ENCODE measurements at regions not wholly inside any gene's neighbourhood (a gene's known extent, or its start where the extent isn't known, plus 50 kb on each side); places are given as distances from the start of the nearest gene placed in this dataset.
A peak's percentile ranks its signal among the peaks of the same experiment; 100 is the strongest.

DNA sequence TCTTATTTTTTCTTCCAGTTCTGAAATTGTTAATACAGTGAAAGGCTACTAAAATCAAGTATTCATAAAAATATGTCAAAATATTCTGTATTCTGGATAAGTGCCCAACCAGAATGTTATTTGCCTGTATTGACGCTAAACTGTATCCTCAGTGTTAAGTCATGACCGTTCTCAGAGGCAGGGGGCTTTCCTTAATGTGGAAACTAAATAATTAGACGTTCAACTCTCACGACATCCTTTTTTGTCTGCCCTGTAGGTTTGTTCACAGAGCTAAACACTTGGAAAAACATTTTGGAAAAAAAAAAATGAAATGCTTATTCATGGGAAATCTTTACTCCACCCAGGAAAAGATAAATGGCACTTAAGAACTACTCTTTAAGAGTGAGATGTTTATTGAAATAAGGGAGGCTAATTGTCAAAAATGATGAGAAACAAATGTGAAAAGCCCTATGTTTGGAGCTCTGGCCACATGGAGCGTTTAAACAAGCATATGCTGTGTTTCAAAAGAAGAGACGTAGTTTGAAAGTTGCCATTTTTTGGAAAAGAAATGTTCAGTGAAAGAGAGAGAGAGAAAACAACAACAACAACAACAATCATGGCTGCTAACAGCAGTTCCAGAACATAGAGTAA lies 453.1 kb upstream of the MARCKS start:
- Histone ChIP-seq H3K4me3 (peak overlapping the region; percentile 26; the same call in 1 of the 2 replicates), H3K9ac (ENCODE audit: insufficient read length) (no peak overlapping the region), H3K36me3 (ENCODE audit: insufficient read depth, low read length) (no peaks in the 10 kb centered on the region), H3K9me3 (ENCODE audit: low read depth, low read length) (no peaks in the 10 kb centered on the region), H3K27ac (peak overlapping the region; percentile 12; the same call in 1 of the 2 replicates)
- no peak for TF ChIP-seq POLR2AphosphoS5 (IDR thresholded peaks at IDR 0.05; ENCODE audit: borderline replicate concordance, low read depth, low read length)
- TF ChIP-seq EZH2 (IDR thresholded peaks at IDR 0.05), result no peak
- peak; percentile 34 for DNase-seq (ENCODE audit: low read depth, low spot score)

DNA sequence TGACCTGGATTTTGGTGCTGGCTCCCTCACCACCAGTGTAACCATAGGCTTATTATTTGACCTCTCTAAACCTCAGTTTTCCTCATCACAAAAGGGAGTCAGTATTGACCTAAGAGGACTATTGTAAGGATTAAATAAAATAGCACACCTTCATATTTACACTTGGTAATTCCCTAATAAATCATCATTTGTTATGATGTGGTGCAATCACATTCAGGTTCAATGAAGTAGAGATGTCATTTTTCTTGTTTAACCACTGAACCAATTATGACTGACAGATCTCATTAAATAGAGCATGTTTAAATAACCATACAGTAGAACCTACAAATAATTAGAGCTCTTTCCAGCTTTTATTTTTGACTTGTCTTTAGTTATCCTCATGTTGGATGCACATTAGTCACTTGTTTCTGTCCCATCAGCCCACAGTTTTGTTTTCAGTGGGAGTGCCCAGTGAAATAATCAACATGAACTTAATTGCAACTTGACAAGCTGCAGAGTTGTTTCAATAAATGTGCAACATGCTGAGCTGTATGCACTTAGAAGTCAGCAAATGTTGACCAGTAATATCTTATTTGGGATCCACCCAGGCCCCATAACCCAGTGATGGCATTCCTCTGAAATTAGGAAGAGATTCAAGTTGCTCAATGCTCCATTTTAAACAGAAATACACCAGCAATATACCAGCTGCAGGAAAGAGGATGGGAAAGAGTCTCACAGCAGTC lies 451.7 kb upstream of the MARCKS start:
- TF ChIP-seq EZH2 (IDR thresholded peaks at IDR 0.05), result no peak
- no peak for TF ChIP-seq FOXP2 (optimal IDR thresholded peaks at IDR 0.05; ENCODE audit: control extremely low read depth, extremely low read length, insufficient read depth)
- no peak for TF ChIP-seq POLR2AphosphoS5 (IDR thresholded peaks at IDR 0.05; ENCODE audit: borderline replicate concordance, low read depth, low read length)
- DNase-seq (ENCODE audit: low read depth, low spot score), result no peak
- Histone ChIP-seq H3K36me3 (ENCODE audit: insufficient read depth, low read length) (no peaks in the 10 kb centered on the region), H3K9ac (ENCODE audit: insufficient read length) (no peak overlapping the region), H3K4me3 (no peak overlapping the region), H3K9me3 (ENCODE audit: low read depth, low read length) (no peaks in the 10 kb centered on the region), H3K27ac (no peak overlapping the region)

DNA sequence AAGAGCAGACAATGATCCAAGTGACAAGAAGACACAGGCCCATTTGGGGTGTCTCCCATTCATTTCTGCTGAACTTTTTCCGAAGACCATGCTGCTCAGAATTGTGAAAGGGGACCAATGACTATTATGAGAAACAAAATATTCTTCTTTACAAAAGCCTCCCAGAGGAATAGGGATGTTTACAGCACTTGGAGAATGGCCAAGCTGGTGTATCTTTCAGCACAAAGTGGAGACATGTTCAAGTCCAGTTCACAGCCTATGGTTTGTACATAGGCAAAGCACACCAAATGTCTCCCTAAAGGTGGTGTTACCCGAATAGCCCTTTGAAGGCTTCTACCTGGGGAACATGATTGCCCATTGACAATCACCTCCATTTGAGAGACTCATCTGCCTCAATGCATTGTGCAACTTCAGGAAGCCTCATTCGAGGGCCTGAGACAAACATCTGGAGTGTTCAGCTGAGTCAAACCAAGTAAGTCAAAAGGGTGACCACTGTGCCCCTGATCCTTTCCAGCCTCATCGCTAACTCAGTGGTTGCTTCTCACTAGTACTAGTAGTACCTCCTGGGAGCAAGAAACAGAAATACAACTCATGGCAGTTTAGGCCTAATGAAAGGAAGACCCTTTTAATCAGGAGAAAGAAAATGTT lies 451.0 kb upstream of the MARCKS start:
- H3K9ac ChIP-seq (ENCODE audit: insufficient read length), result no peak overlapping the region
- no peaks in the 10 kb centered on the region for H3K36me3 ChIP-seq (ENCODE audit: insufficient read depth, low read length)
- no peak overlapping the region for H3K27ac ChIP-seq
- H3K9me3 ChIP-seq (ENCODE audit: low read depth, low read length), result no peaks in the 10 kb centered on the region
- TF ChIP-seq POLR2AphosphoS5 (IDR thresholded peaks at IDR 0.05; ENCODE audit: borderline replicate concordance, low read depth, low read length), result no peak
- no peak for TF ChIP-seq FOXP2 (optimal IDR thresholded peaks at IDR 0.05; ENCODE audit: control extremely low read depth, extremely low read length, insufficient read depth)
- TF ChIP-seq EZH2 (IDR thresholded peaks at IDR 0.05), result no peak
- no peak for DNase-seq (ENCODE audit: low read depth, low spot score)
- H3K4me3 ChIP-seq, result no peak overlapping the region

DNA sequence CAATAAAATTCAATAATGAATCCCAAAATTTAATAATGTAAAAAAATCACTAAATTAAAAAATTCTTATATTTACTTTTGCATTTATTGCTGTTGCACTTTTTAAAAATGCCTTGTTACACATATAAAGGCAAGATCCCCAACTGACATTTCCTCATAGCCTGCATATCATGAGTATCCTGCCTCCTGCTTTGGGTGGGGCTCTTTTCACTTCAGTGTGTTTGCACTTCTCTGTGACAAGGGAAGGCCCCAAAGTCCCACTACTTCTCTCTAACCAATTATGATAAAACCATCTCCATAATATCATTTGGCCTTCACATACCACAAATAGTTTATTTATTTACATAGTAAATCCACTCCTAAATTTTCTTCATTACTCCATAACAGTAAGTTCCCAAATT lies 446.1 kb upstream of the MARCKS start:
- no peaks in the 10 kb centered on the region for H3K36me3 ChIP-seq (ENCODE audit: insufficient read depth, low read length)
- TF ChIP-seq EZH2 (IDR thresholded peaks at IDR 0.05) (no peak), POLR2AphosphoS5 (IDR thresholded peaks at IDR 0.05; ENCODE audit: borderline replicate concordance, low read depth, low read length) (no peak), FOXP2 (optimal IDR thresholded peaks at IDR 0.05; ENCODE audit: control extremely low read depth, extremely low read length, insufficient read depth) (no peak)
- DNase-seq (ENCODE audit: low read depth, low spot score), result no peak
- no peaks in the 10 kb centered on the region for H3K9me3 ChIP-seq (ENCODE audit: low read depth, low read length)
- H3K27ac ChIP-seq, result no peak overlapping the region
- no peak overlapping the region for H3K4me3 ChIP-seq
- H3K9ac ChIP-seq (ENCODE audit: insufficient read length), result no peak overlapping the region

DNA sequence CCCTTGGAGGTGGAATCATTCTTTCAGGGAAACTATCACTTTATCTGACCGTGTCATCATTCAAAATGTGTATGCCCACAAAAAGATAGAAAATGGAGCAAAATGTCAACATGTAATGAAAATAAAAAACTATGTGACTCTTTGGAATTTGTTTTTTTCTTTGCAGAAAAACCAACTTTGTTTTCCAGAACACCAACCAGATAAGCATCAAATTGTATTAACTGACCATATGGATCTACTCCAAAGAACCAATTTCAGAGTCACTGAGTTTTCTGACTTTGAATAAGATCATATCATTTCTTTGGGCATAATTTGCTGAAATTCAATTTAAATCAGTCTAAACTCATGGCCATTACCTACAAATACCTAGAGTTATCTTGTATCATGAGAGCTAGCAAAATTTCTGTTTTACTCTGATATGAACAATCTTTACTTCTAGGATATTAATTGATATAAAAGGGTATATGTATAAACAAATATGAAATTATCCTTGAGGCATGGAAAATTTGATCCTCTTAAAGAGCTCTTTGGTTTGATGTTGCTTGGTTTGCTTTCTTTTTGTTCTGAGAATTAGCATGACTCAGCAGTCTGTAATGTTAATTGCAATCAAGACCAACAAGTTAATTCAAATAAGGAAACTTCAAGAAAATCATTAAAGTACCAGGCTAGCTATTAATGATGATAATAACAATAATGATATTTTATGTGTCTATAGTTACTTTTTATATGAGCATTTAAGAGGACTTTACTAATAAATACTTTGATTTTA lies 444.4 kb upstream of the MARCKS start:
- Histone ChIP-seq H3K36me3 (ENCODE audit: insufficient read depth, low read length) (no peaks in the 10 kb centered on the region), H3K9me3 (ENCODE audit: low read depth, low read length) (no peaks in the 10 kb centered on the region), H3K9ac (ENCODE audit: insufficient read length) (no peak overlapping the region), H3K27ac (no peak overlapping the region), H3K4me3 (no peak overlapping the region)
- DNase-seq (ENCODE audit: low read depth, low spot score), result no peak
- no peak for TF ChIP-seq POLR2AphosphoS5 (IDR thresholded peaks at IDR 0.05; ENCODE audit: borderline replicate concordance, low read depth, low read length)
- no peak for TF ChIP-seq EZH2 (IDR thresholded peaks at IDR 0.05)
- no peak for TF ChIP-seq FOXP2 (optimal IDR thresholded peaks at IDR 0.05; ENCODE audit: control extremely low read depth, extremely low read length, insufficient read depth)

DNA sequence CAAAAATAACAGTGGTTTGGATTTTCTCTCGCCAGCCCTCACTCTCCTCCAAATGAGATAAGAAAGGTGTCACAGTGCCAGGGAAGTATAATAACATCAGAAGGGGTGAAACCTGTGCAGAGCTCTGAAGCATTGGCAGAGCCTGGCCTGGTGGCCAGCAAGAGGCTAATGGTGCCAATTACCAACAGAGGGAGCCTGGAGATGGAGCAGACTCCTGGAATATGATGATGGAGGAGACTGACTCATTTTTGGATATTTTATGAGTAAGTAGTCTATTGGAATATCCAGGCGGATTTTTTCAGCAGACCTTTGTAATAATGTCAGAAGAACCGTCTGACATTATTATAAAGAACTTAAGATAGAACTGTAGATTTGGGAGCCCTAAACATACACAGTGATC lies 442.6 kb upstream of the MARCKS start:
- H3K4me3 ChIP-seq, result no peak overlapping the region
- no peak overlapping the region for H3K27ac ChIP-seq
- no peak overlapping the region for H3K9ac ChIP-seq (ENCODE audit: insufficient read length)
- TF ChIP-seq EZH2 (IDR thresholded peaks at IDR 0.05) (no peak), POLR2AphosphoS5 (IDR thresholded peaks at IDR 0.05; ENCODE audit: borderline replicate concordance, low read depth, low read length) (no peak), FOXP2 (optimal IDR thresholded peaks at IDR 0.05; ENCODE audit: control extremely low read depth, extremely low read length, insufficient read depth) (no peak)
- H3K36me3 ChIP-seq (ENCODE audit: insufficient read depth, low read length), result no peaks in the 10 kb centered on the region
- no peak for DNase-seq (ENCODE audit: low read depth, low spot score)
- H3K9me3 ChIP-seq (ENCODE audit: low read depth, low read length), result no peaks in the 10 kb centered on the region

DNA sequence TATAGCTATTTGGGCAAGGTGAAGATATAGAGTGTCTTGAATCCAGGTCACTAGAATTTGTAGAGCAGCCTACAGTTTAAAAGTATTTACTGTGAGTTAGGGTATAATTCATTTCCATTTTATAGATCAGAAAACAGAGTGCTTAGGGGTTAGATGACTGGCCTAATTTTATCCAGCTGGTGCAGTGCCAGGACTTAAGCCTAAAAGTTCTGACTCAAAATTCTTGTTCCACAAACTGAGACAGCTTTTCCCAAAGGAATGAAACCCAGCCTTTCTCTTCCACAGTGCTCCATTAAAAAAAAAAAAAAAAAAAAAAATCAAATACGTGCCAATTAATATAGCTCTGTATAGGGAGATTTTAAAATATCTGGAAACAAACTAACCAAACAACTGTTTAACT lies 441.0 kb upstream of the MARCKS start:
- DNase-seq (ENCODE audit: low read depth, low spot score), result no peak
- Histone ChIP-seq H3K9me3 (ENCODE audit: low read depth, low read length) (no peaks in the 10 kb centered on the region), H3K9ac (ENCODE audit: insufficient read length) (no peak overlapping the region), H3K27ac (no peak overlapping the region), H3K4me3 (no peak overlapping the region), H3K36me3 (ENCODE audit: insufficient read depth, low read length) (no peaks in the 10 kb centered on the region)
- TF ChIP-seq FOXP2 (optimal IDR thresholded peaks at IDR 0.05; ENCODE audit: control extremely low read depth, extremely low read length, insufficient read depth) (no peak), POLR2AphosphoS5 (IDR thresholded peaks at IDR 0.05; ENCODE audit: borderline replicate concordance, low read depth, low read length) (no peak), EZH2 (IDR thresholded peaks at IDR 0.05) (no peak)

DNA sequence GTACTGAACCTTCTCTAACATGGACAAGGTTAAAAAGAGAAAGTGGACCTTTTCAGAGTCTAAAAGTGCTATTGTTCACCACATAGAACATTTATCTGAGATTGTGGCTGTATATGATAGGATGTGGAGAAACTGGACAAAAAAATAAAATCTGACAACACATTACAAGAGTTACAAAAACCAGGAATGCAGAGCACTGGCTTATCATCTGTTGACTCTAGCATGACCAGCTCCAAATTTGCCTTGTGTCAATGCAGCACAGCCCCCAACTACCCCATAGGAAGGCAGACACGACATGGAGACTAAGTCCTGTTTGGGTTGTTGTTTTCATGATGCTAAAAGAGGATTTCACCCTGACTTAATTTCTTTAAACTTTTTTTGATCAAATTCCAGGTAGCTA lies 436.9 kb upstream of the MARCKS start:
- Histone ChIP-seq H3K9ac (ENCODE audit: insufficient read length) (no peak overlapping the region), H3K9me3 (ENCODE audit: low read depth, low read length) (no peaks in the 10 kb centered on the region), H3K4me3 (no peak overlapping the region), H3K36me3 (ENCODE audit: insufficient read depth, low read length) (no peaks in the 10 kb centered on the region), H3K27ac (no peak overlapping the region)
- DNase-seq (ENCODE audit: low read depth, low spot score), result no peak
- TF ChIP-seq POLR2AphosphoS5 (IDR thresholded peaks at IDR 0.05; ENCODE audit: borderline replicate concordance, low read depth, low read length) (no peak), FOXP2 (optimal IDR thresholded peaks at IDR 0.05; ENCODE audit: control extremely low read depth, extremely low read length, insufficient read depth) (no peak), EZH2 (IDR thresholded peaks at IDR 0.05) (no peak)

Measured in SK-N-MC (cell line).